ENCODE measurements at regions not wholly inside any gene's neighbourhood (a gene's known extent, or its start where the extent isn't known, plus 50 kb on each side); places are given as distances from the start of the nearest gene placed in this dataset.

- no peak for ATAC-seq (ENCODE audit: low read depth)
- in situ Hi-C loops (cut with MboI; ENCODE audit: low sequenced_read_pairs): no loop called here
Observed at GRCh38 chr7:52247518-52247917, 787.9 kb upstream of the POM121L12 start.

More at GRCh38 chr7:52247518-52247917, 787.9 kb upstream of the POM121L12 start:
- Histone ChIP-seq H3K14ac (replicated peaks; ENCODE audit: low read depth, low read length) (no peak overlapping the region), H2BK15ac (ENCODE audit: low read depth, low read length) (no peak overlapping the region), H3K27ac (ENCODE audit: insufficient read depth, low read length) (no peak overlapping the region), H2BK5ac (ENCODE audit: low read depth, low read length, poor library complexity, severe bottlenecking) (no peak overlapping the region), H3K9ac (ENCODE audit: low read depth, low read length) (no peak overlapping the region), H3K79me1 (ENCODE audit: low read depth in 1 of 2, low read length in 2 of 2) (no peaks in the 10 kb centered on the region), H4K91ac (ENCODE audit: insufficient read depth, low read depth, low read length) (no peak overlapping the region), H2BK20ac (ENCODE audit: low read depth, low read length) (no peak overlapping the region), H3K23ac (ENCODE audit: low read depth, low read length) (no peak overlapping the region), H3K9me3 (ENCODE audit: control insufficient read depth, insufficient read depth, low read length) (peaks cover 14% of the 10 kb centered on the region), H3K27me3 (ENCODE audit: control insufficient read depth, insufficient read depth, low read length) (no peaks in the 10 kb centered on the region), H3K18ac (ENCODE audit: low read depth, low read length) (no peak overlapping the region), H3K56ac (ENCODE audit: extremely low read depth, insufficient read depth, low read length) (no peak overlapping the region), H3K4me1 (ENCODE audit: control insufficient read depth, insufficient read depth, low read length) (no peaks in the 10 kb centered on the region), H4K5ac (ENCODE audit: low read depth, low read length) (no peak overlapping the region), H4K20me1 (ENCODE audit: insufficient read depth, low read length) (no peaks in the 10 kb centered on the region), H2BK120ac (ENCODE audit: low read depth, low read length) (no peak overlapping the region), H2AK9ac (replicated peaks; ENCODE audit: low read depth, low read length, poor library complexity) (no peak overlapping the region), H3K9me1 (ENCODE audit: insufficient read depth, low read length) (no peaks in the 10 kb centered on the region), H2AFZ (replicated peaks; ENCODE audit: low read length, poor library complexity) (no peak overlapping the region), H3K4me2 (ENCODE audit: low read depth, low read length) (no peak overlapping the region), H4K8ac (ENCODE audit: low read depth in 2 of 2, low read length in 2 of 2) (no peak overlapping the region), H3K4ac (ENCODE audit: low read depth, low read length) (no peak overlapping the region), H2AK5ac (ENCODE audit: low read depth, low read length) (no peak overlapping the region), H3K4me3 (ENCODE audit: insufficient read depth, low read depth, low read length) (no peak overlapping the region), H3K36me3 (ENCODE audit: control insufficient read depth, insufficient read depth, low read length) (no peaks in the 10 kb centered on the region)
- CTCF ChIA-PET: no interaction called here
- no CpG with 5 or more reads among the region's 4 CpGs for WGBS, 2 experiments (ENCODE audit: extremely low coverage in 2 of 2, insufficient read length in 1 of 2)
- POLR2A ChIA-PET (ENCODE audit: unreplicated experiment): no interaction called here
- dilution Hi-C loops (cut with HindIII; ENCODE audit: low sequenced_read_pairs, unreplicated experiment) (no loop called here), intact Hi-C loops (cut with micrococcal nuclease) (no loop called here)
- no TSS peak for BruUV-seq (replicated peaks)
- DNase-seq: no peak
- TF ChIP-seq CEBPB (IDR thresholded peaks at IDR 0.05; ENCODE audit: low read depth, low read length) (no peak), SMC3 (IDR thresholded peaks at IDR 0.05; ENCODE audit: low read depth, low read length) (no peak), CTCF (conservative IDR thresholded peaks at IDR 0.05; ENCODE audit: low read depth, low read length) (no peak), ELK1 (IDR thresholded peaks at IDR 0.05; ENCODE audit: borderline replicate concordance, low read depth, low read length) (no peak), MAZ (IDR thresholded peaks at IDR 0.05; ENCODE audit: borderline replicate concordance, low read depth, low read length) (no peak), RFX5 (IDR thresholded peaks at IDR 0.05; ENCODE audit: low read depth, low read length) (no peak), POLR2A (IDR thresholded peaks at IDR 0.05; ENCODE audit: low read depth, low read length) (no peak), BHLHE40 (IDR thresholded peaks at IDR 0.05; ENCODE audit: low read depth, low read length) (no peak), RCOR1 (IDR thresholded peaks at IDR 0.05; ENCODE audit: insufficient replicate concordance, low read length) (no peak)
